Jurkat, Clone E6-1 (cell line): ENCODE measurements at regions not wholly inside any gene's neighbourhood (a gene's known extent, or its start where the extent isn't known, plus 50 kb on each side); places are given as distances from the start of the nearest gene placed in this dataset.

Experiments used
- DNase-seq: peaks from one replicate; pipeline ENCODE4 v3.0.0-alpha.2; 2011; ENCODE audit warnings: low read depth, low spot score
- H3K4me3 ChIP-seq: 2 replicates; pipeline ENCODE4 v1.5.1; 2011; ENCODE audit warnings: mild to moderate bottlenecking, low read length, control low read depth, moderate library complexity

DNA sequence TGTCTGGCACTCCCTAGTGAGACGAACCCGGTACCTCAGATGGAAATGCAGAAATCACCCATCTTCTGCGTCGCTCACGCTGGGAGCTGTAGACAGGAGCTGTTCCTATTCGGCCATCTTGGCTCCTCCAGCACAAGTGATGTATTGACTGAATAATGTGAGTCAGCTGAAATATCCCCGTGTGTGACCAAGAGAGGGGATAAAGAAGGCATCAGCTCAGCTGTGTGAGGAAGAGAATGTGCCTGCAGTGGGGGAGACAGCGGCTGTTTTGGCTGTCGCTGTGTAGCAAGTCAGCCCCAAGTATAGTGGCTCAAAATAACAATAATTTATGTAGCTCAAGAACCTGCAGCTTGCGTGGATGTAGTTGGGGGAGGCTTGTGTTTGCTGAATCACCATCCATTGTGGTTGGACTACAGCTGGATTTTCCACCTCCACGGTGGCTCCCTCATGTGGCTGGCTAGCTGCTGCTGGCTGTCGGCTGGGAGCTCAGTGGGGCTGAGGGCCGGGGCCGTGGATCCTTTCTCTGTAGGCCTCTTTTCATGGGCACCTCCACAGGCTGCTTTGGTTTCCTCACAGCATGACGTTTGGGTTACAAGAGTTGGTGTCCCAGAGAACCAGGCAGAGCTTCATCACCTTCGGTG lies 434.5 kb downstream of the CCSER2 start:
- no peak for DNase-seq

DNA sequence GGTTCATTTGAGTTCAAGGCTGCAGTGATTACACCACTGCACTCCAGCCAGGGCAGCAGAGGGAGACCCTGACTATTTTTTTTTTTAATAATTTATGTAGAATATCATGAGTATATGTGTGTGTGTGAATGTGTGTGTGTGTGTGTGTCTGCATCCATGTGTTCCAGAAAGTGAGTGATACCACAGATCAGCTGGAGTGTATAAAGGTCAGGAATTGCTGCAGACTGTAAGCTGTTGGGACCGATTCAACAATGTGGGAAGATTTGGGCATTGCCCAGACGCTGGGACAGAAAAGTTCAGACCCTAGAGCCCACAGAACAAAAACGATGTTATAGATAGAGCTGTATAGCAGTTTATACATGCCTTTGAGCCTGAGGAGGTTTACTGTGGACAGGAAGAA lies 435.6 kb downstream of the CCSER2 start:
- DNase-seq = no peak
- H3K4me3 ChIP-seq = no peak overlapping the region

More for the DNA sequence above, 434.5 kb downstream of the CCSER2 start:
- H3K4me3 ChIP-seq = no peak overlapping the region

DNA sequence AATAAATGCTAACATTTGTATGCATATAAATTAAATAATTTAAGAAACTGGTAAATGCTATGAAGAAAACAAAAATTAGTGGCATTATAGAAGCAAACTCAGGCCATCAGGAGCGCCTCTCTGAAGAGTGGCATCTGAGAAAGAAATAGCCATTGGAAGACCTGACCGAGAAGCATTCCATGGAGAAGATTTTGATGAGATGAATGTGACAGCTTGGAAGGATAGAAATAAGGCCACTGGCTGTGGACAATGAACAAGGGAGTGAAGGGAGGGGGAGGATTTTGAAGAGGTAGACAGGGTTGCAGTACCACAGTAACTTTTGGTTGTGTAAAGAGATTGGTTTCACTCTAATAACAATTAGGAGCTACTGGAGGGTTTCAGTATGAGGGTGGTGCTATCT lies 436.7 kb downstream of the CCSER2 start:
- no peak for DNase-seq
- no peak overlapping the region for H3K4me3 ChIP-seq

DNA sequence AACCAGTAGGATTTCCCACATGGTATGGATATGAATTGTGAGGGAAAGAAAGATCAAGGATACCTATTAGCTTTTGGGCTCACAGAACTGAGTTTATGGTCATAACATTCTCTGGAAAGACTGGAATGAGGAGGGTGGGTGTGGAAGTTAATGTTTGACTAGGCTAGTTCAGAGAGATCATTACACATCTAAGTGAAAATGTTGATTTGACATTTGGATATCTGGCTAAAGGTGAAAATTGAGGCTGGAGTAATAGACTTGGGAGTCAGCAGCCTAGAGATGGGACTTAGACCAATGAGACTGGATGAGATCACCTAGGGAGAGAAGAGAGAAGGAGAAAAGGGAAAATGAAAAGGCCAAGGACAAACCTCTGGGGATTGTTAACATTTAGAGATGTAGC lies 437.3 kb downstream of the CCSER2 start:
- no peak for DNase-seq
- H3K4me3 ChIP-seq = no peak overlapping the region

DNA sequence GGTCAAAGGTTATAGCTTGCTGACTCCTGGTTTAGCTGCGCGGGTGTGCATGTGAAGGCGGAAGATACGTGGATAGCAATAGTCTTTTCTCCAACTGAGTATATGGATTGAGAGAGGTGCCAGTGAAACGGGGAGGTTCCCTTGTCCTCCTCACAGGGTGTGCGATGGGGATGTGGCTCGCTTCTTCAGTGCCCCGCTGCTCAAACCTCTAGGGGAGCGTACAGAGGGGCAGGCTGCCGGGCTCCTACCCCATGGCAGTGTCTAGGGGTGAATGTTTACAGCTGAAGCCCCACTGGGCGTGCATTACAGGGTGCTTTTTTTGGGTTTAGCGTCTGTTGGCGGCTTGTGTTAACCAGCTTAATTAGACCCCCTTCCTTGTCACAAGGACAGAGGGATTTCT lies 438.5 kb downstream of the CCSER2 start:
- DNase-seq = no peak
- H3K4me3 ChIP-seq = no peak overlapping the region

DNA sequence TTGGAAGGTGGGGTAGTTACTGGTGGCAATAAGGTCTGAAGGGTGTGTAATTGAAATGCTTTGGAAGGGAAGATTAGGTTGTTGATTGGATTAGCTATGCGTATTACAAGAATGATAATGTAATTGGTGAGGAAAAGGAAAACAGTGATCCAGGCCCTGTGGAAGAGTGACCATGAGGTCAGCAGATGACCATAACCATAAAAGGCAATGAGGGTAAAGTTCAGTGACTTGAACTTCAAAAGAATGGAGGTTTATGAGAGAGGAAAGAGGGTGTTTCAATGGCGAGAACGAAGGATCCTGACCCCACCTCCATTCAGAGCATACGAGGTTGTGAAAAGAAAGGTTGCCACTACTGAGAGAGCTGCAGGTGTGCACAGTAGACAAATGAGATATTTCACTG lies 439.7 kb downstream of the CCSER2 start:
- no peak overlapping the region for H3K4me3 ChIP-seq
- no peak for DNase-seq

DNA sequence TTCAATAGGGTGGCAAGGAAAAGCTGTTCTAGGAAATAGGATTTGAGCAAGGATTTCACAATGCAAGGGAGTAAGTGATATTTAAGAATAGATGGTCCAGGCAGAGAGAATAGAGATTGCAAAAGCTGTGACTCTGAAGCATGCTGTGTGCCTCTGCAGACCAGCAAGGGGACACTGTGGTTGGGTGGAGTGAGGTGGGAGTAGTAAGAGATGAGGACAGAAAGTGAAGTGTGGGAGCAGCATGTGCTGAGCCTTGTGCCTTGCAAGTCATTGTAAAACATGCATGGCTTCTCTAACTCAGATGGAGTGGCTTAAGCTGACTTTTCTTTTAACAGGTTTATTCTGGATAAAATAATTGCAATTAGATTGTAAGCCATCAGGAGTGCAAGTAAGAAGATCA lies 442.4 kb downstream of the CCSER2 start:
- H3K4me3 ChIP-seq = no peak overlapping the region
- DNase-seq = no peak

DNA sequence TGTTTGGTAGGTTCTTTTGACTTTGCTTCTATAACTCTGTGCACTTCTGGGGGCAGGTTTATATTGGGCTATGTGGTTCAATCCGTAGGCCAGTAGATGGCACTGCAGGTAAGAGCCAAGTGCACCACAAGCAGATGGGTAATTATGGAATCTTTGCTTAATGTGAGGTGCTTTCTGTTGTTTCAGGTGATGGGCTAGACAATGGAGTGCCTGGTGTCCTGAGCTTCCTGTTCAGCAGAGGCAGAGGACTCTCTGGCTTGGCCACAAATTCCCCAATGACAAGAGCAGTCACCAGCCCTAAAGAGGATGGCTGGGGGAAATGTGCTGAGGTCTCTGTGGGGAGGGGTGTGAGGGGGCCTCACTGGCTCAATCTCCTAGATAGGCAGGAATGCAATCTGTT lies 455.0 kb downstream of the CCSER2 start:
- peak; percentile 39 for DNase-seq
- H3K4me3 ChIP-seq = no peak overlapping the region

DNA sequence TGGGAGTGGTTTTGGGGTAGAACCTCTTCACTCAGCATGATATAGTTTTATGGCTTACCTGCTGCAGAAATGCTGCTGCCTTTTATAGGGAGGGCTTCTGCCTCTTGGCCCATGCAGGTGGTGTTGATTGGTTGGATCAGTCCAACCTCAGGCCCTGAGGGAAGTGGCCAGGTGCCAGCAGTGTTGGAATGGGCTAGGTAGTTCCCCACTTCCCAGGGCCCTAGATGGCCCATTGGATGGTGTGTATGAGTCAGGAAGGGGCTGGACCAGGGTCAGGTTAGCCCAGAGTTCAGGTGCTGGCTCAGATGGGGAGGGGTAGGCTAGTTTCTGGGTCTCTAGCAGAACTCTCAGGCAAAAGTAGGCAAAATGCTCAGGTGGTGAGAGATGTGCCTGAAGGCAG lies 455.5 kb downstream of the CCSER2 start:
- no peak overlapping the region for H3K4me3 ChIP-seq
- DNase-seq = no peak

DNA sequence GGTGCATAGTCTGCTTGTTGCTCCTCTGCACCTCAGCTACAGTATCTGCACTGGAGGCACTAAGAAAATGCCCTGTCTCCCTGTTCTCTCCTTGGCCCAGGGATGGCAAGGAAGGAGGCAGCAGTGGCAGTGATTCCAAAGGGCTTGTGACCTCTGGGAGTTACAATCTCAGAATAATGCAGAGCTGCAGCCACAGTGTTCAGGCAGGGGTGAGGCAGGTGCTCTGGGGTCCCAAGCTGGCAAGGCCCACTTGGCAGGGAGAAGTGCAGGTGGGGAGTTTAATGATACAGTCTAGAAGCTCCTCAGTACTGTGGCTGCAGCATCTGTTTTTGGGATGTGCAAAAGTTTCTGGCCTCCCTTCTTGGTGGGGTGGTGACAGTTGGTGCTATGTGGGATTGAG lies 456.4 kb downstream of the CCSER2 start:
- H3K4me3 ChIP-seq = no peak overlapping the region

DNA sequence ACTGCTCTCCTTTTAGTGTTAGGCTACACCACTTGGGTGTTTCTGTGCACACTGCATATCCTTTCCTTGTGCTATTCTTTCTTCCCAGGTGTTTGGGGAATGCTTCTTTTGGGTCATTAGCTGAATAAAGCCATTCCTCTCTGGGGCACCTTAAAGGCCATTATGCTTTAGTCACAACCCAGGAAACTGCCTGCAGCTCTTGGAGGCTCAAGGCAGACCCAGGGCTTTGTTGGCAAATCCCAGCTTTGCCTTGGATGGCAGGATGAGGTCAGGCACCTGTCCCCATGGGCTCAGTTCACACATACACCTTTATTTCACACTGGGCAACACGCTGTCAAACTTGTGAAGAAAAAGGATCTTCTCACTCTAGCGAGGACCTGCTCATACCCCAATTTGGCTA lies 460.6 kb downstream of the CCSER2 start:
- no peak for DNase-seq
- no peak overlapping the region for H3K4me3 ChIP-seq

More for the DNA sequence above, 456.4 kb downstream of the CCSER2 start:
- DNase-seq = no peak

DNA sequence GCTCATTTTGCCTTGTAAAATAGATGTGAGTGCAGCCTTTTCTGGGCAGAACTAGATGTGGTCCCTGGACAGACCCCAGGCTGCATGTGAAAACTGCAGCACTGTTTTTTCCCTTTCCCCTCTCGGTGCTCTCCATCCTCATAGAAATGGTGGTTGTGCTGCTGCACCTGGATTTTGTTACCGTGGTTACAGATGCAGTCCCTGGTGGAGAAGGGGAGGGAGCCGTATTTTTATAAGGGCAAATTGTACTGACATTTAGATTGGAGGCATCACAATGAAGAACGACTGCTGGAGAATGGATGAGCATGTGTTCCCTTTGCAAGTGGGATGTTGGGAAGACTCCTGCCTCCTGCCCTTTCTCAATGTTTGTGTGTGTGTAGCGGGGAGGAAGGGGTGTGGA lies 469.9 kb downstream of the CCSER2 start:
- H3K4me3 ChIP-seq = no peak overlapping the region
- DNase-seq = no peak

DNA sequence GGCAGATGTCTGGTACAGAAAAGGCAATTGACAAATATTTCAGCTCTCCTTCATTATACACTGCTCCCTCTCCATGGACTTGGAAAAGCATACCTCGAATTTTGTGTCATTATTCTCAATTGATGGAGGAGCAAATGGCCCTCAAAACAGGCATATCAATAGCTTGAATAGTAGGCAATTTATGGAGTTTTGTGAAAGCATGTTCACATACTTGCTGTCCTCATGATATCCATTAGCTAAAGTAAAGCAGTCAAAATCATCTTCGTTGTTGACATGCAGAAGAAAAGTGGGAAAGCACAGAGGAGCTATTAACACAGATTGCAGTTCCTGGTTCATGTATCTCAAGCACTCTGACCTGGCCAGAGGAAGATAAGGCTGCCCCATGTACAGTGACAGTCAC lies 472.8 kb downstream of the CCSER2 start:
- DNase-seq = no peak
- H3K4me3 ChIP-seq = no peak overlapping the region

DNA sequence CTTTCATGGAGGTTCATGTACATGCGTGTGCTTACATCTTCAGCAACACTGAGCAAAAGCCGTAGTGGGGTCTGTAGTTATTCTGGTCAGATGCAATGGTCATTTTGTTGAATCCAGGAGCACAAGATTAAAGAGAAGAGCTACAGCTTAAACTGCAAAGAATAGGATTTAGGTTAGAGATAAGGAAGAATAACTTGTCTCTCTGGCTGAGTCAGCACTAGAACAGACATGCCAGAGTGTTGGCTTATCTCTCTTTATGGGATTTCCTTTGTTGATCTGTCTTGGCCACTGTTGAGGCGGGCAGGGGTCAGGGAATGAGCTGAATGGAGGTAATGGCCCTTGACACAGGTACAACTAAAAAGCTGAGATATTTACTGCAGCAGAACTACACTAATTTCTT lies 473.5 kb downstream of the CCSER2 start:
- no peak overlapping the region for H3K4me3 ChIP-seq
- no peak for DNase-seq

DNA sequence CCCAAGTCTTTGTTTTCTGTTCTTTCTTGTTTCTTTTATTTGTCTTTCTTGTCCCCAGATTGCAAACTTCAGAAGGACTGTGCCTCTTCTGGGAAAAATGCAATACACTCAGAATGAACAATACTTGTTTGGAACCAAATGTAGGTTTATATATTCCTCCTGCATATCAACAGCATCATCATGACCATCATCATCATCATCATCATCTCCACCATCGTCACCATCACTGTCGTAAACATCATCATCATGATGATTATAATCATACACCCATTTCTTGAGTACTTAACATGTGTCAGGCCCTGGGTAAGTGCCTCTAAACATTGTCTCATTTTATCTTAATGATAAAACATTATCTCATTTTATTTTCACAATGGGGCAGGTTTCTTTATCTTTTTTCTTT lies 476.8 kb downstream of the CCSER2 start:
- H3K4me3 ChIP-seq = no peak overlapping the region
- no peak for DNase-seq

DNA sequence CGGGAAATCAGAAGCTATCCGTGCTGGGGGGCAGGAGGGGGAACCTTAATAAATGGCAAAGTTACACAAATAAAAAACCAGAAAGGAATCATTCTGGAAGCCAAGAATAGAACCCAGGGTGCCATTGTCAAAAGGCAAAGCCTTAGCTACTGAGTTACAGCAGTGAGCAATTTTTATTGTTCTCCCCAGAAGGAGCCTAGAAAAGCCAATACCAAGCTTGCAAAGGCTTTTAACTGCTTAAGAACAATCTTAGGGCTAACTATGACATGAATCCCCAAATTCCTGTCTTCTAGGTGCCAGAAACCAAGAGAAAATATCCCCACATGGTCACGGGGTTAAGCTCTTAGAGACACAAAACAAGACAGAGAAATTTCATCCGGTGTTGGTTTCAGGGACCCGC lies 482.7 kb downstream of the CCSER2 start:
- no peak for DNase-seq
- no peak overlapping the region for H3K4me3 ChIP-seq

DNA sequence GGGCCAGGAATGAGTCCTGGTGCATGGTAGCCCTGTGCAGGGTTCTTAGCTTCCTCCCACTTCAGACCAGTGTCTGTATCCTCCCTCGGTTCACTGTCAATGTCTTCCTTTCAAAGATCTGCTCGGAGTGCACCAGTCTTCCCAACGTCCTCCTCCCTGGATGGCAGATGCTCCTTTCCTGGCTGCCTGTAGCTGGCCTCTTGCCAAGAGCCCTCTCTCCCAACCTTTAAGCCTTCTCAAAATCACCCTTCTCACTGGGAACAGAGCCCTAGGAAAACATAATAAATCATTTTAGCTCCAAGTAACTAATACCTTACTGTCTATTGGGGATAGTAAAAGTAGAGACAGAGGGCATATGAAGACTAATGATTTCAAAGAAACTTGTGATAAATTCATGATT lies 490.6 kb downstream of the CCSER2 start:
- H3K4me3 ChIP-seq = no peak overlapping the region
- no peak for DNase-seq

DNA sequence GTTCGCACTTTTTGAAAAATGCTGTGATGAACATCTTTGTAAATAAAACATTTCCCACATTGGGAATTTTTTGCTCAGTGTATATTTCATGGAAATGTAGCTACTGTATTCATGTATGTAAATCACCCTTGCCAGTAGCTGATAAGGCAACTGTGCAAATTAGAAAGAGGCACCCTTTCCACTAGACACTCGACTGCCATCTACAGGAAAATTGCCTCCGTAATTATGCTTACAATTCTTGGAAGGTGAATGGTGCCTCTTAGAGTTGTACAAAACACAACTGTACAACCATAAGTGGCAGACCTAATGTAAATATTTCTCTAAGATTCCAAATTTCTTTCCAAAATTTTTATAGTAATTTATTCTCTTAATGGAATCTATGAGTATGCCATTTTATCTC lies 491.7 kb downstream of the CCSER2 start:
- H3K4me3 ChIP-seq = no peak overlapping the region
- DNase-seq = peak; percentile 27

DNA sequence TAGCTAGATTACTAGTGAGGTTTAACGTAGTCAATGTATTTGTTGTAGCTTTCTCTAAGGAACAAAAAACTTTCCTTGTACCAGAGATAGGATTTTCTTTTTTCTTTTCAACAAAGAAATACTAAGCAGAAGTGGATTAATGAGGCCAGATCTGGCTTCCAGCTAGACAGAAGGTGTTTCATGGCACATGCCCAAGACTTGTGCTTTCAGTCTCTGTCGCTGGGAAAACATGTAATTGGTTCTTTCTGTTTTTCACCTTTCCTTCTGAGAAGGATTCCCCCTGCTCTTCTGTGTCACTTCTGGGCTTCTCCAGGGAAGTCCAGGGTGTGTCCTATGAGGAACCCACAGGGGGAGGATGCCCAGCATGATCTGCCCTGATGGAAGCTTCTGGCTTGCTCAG lies 492.2 kb downstream of the CCSER2 start:
- no peak for DNase-seq

DNA sequence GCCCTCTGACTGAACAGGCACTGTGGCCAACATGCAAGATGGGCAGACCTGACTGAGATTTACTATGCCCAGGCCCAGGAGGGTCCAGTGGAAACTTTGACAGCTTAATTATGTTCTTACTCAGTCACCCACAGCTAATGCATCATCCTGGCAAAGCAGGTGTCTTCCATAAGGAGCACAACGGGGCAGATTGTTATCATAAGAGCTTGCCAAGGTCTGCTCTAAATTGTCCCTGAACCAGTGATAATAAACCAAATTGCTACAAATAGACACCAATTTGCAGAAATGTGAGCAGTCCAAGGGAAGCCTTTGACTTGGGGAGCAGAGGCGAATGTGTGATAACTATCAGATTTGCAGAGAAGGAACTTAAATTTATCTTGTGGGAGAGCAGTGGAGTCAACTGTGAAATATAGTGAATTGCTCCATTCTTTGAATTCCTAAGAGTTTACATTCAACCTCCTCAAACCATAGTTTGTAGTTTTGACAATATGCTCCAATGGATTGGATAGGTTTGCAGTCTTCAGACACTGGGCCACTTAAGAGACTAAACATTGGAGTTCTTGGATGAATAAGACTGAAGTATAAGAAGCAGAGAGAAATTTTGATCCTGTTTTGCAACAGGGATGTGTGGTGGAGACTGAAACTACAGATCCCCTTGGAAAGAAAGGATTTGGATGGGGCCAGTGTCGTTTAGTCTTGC lies 494.7 kb downstream of the CCSER2 start:
- H3K4me3 ChIP-seq = no peak overlapping the region
- no peak for DNase-seq

More for the DNA sequence above, 492.2 kb downstream of the CCSER2 start:
- H3K4me3 ChIP-seq = no peak overlapping the region

DNA sequence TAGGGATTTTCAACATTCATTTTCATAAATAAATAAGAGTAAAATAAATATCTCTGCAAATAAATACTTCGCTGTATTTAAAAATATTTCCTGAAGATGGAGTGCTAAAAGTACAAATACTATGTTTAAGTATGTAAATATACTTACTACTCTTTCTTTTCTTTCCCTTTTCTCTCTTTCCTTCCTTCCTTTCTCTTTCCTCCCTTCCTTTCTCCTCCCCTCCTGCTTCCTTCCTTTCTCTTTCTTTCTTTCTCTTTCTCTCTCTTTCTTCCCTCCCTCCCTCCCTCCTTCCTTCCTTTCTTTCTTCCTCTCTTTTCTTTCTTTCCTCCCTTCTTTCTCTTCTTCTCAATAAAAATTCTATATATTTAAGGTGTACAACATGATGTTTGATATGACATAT lies 496.1 kb downstream of the CCSER2 start:
- DNase-seq = no peak
- H3K4me3 ChIP-seq = no peak overlapping the region
